ENCODE measurements at regions not wholly inside any gene's neighbourhood (a gene's known extent, or its start where the extent isn't known, plus 50 kb on each side); places are given as distances from the start of the nearest gene placed in this dataset.

DNA sequence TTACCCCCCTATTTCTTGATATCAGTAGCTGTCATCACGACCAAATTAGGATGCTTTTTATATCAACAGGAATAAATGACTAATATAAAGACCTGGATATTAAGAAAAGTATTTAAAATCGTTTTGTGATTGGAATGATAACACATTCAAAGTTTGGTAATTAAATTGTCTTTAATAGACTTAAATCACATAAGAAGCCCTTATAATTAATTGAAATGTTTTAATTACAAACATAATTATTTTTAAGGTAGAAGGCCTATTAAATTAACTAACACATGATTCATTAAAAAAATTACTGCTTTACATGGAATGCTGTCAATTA, 412.4 kb downstream of the FUT8 start:
- TF ChIP-seq CTCF (IDR thresholded peaks at IDR 0.05): peak; percentile 66
- no peak for TF ChIP-seq ZFX (IDR thresholded peaks at IDR 0.05; ENCODE audit: borderline replicate concordance)

Data from 22Rv1 (cell line).